LHCN-M2 (cell line): ENCODE measurements at regions not wholly inside any gene's neighbourhood (a gene's known extent, or its start where the extent isn't known, plus 50 kb on each side); places are given as distances from the start of the nearest gene placed in this dataset.
A peak's percentile ranks its signal among the peaks of the same experiment; 100 is the strongest.

Experiments used
- DNase-seq: peaks from one replicate; pipeline ENCODE4 v3.0.0-alpha.2; 2012; ENCODE audit warnings: low read depth

- no peak for DNase-seq
These were observed 99.9 kb upstream of the CACNA1A start for GRCh38 chr19:13606156-13606555.

GRCh38 chr19:13604902-13605586 lies 98.8 kb upstream of the CACNA1A start:
- no peak for DNase-seq

DNA sequence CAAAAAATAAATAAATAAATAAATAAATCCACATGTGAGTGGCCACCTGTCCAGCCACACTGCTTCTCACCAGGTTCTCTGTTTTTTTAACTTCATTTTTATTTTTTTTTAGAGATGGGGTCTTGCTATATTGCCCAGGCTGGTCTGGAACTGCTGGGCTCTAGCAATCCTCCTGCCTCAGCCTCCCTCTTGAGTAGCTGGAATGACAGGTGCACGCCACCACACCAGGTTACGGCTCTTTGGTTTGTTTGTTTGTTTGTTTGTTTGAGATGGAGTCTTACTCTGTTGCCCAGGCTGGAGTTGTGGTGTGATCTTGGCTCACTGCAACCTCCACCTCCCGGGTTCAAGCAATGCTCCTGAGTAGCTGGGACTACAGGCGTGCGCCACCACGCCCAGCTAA lies 94.5 kb upstream of the CACNA1A start:
- DNase-seq, result no peak

DNA sequence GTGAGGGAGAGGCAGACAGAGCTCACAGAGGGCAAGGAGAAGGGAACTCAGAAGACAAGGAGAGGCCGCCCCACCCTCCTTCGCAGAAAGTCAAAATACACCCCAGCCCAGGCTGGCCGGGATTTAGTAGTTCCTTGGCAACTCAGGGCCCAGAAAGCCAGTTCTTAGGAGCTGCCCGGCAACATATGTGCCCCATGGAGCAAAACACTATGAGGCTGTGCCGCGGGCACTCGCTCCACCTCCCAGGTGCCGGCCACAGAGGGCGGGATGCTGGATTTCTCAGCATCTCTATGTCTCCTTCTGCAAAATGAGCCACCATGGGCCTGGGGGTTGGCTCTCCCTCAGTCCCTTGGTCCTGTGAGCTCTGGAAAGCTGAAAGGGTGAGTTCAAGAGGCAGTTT lies 93.8 kb upstream of the CACNA1A start:
- DNase-seq, result no peak

DNA sequence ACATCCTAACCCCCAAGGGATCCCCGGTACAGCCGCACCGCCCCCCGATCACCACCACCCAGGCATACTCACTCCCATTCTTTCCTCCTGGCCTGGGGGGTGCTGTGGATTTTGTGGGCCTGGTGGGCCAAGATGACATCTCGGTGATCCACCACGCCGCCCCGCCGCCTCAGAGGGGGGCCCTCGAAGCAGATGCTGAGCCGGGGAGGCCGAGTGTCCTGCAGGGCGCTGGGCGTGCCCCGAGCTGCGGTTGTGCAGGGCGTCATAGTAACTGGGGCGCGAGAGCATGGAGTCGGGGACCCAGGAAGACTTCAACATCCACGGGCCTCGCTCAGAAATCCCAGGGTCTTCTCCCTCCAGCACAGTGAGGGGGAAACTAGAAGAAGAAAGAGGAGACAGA lies 93.4 kb upstream of the CACNA1A start:
- no peak for DNase-seq

DNA sequence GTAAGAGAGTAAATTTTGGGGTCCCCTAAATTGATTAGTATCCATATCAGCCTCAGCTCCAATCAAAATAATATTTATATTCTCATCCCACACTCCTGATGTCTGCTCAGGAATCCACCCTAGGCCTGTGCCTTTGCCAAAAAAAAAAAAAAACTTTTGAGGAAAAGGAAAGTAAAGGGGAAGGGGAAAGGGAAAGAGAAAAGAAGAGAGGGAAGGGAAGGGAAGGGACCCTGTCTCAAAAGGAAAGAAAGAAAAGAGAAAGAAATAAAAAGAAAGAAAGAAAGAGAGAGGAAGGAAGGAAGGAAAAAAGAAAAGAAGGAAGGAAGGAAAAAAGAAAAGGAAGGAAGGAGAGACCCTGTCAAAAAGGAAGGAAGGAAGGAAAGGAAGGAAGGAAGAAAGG lies 91.8 kb upstream of the CACNA1A start:
- DNase-seq, result no peak

DNA sequence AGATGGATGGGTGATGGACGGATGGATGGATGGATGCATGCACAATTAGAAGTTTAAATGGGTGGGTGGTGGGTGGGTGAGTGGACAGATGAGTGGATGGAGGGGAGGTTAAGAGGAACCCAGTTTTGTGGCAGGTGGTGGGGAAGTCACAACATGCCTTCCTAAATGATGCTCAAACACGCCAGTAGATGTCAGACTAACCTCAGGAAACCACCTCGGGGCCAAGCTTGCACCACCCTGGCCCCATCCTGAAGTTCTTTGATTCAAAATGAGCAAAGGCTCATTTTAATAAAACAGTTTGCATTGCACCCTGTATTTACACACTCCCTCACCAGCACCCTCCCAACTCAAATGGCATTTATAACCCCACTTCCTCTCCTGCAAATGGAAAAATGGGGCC lies 91.4 kb upstream of the CACNA1A start:
- peak; percentile 59 for DNase-seq

GRCh38 chr19:13588957-13589833 lies 82.9 kb upstream of the CACNA1A start:
- peak; percentile 20 for DNase-seq

DNA sequence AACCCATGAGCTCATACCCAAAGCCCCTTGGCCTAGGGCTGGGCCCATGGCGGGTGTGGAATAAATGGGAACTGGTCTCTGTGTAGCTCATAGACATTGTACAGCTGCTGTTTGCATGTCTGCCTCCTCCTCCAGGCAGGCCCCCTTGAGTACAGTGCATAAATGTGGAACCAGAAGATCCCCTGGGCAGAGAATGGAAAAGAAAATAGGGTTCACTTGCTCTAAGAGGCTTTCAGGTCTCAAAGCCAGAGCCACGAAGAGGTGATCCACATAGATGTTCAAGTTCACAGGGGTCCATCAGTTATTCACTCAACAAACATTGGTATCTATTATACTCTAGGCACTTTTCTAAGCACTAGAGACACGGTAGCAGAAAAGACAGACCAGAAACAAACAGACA lies 79.2 kb upstream of the CACNA1A start:
- DNase-seq, result no peak

GRCh38 chr19:13583753-13584152 lies 77.5 kb upstream of the CACNA1A start:
- no peak for DNase-seq

GRCh38 chr19:13583114-13583513 lies 76.8 kb upstream of the CACNA1A start:
- DNase-seq, result no peak

- DNase-seq, result no peak
These were observed 75.3 kb upstream of the CACNA1A start for GRCh38 chr19:13581576-13581975.

DNA sequence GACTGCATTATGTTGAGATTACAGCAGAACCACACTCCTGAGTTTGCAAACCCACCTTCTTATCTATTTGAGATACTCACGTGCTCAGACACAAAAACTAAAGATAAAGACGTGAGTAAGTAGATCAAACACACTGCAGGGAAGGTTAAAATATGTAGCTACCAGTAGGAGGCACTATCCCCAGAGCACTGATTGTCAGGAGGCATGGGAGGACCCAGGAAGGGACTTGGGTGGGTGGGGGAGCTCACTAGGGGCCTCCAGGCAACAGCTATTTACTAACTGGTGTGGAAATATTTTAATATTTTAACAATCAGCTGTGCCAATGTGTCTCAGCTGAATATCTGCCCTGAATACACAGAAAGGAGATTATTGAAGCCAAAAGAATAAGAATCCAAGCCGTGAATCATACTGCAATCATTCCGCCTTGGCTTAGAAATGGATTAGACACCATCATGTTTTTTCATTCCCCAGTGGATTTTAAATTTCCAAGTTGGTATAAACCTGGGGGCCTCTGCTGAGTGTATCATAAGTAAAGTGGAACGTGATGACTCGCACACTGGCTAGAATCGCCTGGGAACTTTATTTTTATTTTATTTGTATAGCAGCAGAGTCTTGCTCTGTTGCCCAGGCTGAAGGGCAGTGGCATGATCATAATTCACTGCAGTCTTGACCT lies 73.2 kb upstream of the CACNA1A start:
- peak; percentile 21 for DNase-seq

DNA sequence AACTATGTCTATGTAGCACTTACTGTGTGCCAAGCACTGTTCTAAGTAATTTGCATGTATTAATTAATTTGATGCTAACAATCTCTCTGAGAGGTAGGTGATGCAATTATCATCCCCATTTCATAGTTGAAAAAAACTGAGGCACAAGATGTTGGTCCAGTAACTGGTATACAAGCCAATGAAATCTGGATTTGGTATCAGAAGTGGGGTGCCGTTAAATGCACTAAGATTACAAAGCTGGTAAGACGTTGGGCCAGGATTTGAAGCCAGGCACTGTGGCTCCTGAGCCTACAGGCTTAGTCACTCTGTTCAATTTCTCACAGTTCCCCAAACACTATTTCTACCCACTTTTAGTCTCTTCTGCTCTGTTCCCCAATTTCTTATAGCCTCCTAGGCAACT lies 70.4 kb upstream of the CACNA1A start:
- DNase-seq, result no peak

DNA sequence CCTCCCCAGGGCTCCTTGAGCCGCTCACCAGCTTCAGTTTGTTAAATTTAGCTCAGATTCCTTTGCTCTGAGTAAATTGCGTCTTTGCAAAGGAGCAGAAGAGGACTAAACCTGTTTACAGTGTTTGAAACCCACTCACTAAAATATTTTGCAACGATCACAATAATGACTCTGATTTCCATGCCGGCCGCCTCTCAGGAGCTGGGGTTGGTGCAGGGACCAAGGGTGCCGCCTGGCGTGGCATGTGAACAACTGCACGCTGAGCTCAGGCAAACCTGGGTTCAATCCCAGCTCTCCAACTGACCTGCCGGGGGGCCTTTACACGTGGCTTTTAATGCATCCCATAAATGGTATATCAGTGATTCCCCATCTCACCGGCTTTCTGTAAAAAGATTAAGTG lies 68.7 kb upstream of the CACNA1A start:
- DNase-seq, result no peak

- DNase-seq, result no peak
These were observed 66.9 kb upstream of the CACNA1A start for GRCh38 chr19:13573056-13573667.

DNA sequence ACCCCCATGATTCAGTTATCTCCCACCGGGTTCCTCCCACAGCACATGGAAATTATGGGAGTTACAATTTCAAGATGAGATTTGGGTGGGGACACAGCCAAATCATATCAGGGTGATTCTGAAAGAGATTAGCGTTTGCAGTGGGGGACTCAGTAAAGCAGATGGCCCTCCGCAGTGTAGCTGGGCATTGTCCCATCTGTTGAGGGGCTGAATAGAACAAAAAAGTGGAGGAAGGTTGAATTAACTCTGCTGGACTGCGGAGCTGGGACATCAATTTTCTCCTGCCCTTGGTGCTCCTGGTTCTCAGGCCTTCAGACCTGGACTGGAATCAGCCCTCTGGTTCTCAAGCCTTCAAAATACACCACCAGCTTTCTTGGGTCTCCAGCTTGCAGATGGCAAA lies 55.2 kb upstream of the CACNA1A start:
- no peak for DNase-seq

- no peak for DNase-seq
These were observed 51.6 kb upstream of the CACNA1A start for GRCh38 chr19:13557756-13558398.

GRCh38 chr19:13556552-13556951 lies 50.3 kb upstream of the CACNA1A start:
- DNase-seq, result no peak
